Fibroblast of pulmonary artery (primary cell): ENCODE measurements at regions not wholly inside any gene's neighbourhood (a gene's known extent, or its start where the extent isn't known, plus 50 kb on each side); places are given as distances from the start of the nearest gene placed in this dataset.

Experiments
- DNase-seq: peaks from one replicate; pipeline ENCODE4 v3.0.0-alpha.2; 2010; ENCODE audit warnings: low read depth
- H3K4me3 ChIP-seq: replicated peaks from 2 replicates; pipeline ENCODE4 v1.5.1; 2011; ENCODE audit warnings: low read depth, mild to moderate bottlenecking, control low read depth, low read length, moderate library complexity
- TF ChIP-seq, protein P1 (sequence below): IDR thresholded peaks from 2 replicates; pipeline ENCODE4 v1.5.1; 2011; ENCODE audit warnings: mild to moderate bottlenecking, control low read depth, low read length, inconsistent platforms; ENCODE audit errors: missing control alignments

DNA sequence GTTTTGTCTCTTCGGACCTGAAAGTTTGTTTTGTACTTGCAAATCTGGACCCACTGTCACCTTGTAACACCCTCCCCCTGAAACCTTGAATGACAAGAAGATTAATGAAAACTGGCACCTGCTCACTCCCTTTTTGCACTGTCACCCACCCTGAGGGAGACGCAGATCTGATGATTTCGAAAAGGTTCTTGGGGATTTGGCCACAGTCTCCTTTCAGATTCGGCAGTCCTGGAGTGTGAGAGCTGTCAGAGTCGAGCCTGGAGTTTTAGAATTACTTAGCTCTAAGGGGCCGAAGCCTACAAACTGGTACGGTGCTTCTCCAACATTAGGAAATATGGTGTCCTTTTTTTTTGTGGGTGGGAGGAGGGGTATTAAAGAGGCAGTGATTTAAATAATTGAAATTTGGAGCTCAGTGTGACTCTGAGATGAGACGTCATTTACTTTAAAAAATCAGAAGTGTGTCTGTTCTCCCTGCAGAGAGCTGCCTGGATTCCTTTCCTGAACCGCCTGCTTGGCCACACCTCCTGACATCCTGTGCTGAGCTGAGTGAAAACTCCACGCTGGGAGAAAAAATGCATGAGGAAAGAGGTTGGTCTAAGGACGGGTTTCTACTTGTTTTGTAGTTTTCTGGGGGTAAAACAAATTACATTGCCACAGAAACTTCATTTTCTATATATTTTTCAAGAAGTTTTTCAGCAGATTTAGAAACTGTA lies 447.0 kb upstream of the CDH4 start:
- TF ChIP-seq, protein P1, sequence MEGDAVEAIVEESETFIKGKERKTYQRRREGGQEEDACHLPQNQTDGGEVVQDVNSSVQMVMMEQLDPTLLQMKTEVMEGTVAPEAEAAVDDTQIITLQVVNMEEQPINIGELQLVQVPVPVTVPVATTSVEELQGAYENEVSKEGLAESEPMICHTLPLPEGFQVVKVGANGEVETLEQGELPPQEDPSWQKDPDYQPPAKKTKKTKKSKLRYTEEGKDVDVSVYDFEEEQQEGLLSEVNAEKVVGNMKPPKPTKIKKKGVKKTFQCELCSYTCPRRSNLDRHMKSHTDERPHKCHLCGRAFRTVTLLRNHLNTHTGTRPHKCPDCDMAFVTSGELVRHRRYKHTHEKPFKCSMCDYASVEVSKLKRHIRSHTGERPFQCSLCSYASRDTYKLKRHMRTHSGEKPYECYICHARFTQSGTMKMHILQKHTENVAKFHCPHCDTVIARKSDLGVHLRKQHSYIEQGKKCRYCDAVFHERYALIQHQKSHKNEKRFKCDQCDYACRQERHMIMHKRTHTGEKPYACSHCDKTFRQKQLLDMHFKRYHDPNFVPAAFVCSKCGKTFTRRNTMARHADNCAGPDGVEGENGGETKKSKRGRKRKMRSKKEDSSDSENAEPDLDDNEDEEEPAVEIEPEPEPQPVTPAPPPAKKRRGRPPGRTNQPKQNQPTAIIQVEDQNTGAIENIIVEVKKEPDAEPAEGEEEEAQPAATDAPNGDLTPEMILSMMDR: no peak
- no peak overlapping the region for H3K4me3 ChIP-seq
- no peak for DNase-seq

DNA sequence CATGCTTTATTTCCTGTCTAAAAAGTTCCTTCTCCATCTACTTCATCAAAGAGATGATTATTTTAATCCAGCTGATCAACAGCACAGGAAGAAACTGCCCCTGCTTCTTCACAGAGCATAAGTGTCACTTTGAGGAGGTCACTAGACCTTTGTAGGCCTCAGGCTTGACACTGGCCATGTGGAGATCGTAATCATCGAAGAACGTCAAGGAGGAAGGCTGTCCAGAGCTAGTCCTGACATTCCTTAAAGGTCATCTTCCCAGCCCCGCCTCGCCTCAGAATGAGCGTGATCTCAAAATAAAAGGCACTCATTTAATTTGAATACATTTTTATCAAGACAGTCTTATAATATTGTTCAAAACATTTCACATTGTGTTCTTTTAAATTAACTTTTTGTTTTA lies 445.7 kb upstream of the CDH4 start:
- DNase-seq: no peak
- TF ChIP-seq, protein P1: no peak
- H3K4me3 ChIP-seq: no peak overlapping the region

DNA sequence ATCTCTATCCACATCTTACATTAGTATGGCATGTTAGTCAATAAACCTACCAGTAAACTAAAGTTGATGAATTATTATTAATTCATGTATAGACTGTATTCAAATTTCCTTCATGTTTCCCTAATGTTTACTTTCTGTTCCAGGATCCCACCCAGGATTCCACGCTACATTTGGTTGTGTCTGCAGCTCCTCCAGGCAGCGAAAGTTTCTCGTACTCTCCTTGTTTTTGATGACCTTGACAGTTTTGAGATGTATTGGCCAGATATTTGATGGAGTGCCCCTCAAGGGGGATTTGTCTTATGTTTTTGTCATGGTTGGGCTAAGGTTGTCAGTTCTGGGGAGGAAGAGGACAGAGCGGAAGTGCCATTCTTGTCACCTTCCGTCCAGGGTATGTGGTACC lies 445.2 kb upstream of the CDH4 start:
- TF ChIP-seq, protein P1: no peak
- no peak overlapping the region for H3K4me3 ChIP-seq
- no peak for DNase-seq

- no peak overlapping the region for H3K4me3 ChIP-seq
- TF ChIP-seq, protein P1: no peak
- no peak for DNase-seq
Measured at GRCh38 chr20:60808003-60808672, 443.9 kb upstream of the CDH4 start.

DNA sequence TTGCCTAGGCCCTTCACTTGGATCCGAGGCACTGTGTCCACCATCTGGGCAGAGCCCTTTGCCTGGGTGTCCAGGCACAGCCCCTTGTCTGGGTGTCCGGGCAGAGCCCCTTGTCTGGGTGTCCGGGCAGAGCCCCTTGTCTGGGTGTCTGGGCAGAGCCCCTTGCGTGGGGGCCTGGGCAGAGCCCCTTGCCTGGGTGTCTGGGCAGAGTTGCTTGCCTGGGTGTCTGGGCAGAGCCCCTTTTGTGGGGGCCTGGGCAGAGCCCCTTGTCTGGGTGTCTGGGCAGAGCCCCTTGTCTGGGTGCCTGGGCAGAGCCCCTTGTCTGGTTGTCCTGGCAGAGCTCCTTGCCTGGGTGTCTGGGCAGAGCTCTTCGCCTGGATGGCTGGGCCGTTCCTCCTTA lies 443.4 kb upstream of the CDH4 start:
- DNase-seq: no peak
- TF ChIP-seq, protein P1: no peak
- no peak overlapping the region for H3K4me3 ChIP-seq

DNA sequence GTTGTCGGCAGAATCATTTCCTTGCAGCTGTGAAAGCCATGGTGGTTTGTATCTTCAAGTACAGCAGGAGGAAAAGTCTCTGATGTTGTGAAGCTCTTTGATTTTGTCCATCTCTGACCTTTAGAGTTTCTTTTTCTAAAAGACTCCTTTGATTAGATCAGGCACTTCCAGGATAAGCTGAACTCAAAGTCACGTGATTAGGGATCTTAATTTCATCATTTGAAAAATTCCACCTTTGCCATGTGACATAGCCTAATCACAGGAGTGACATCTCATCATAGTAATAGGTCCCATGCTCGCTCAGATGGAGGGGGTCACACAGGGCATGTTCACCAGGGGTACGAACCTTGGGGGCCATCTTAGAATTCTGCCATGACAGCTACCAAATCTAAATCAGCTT lies 441.5 kb upstream of the CDH4 start:
- TF ChIP-seq, protein P1: no peak
- no peak for DNase-seq
- no peak overlapping the region for H3K4me3 ChIP-seq

GRCh38 chr20:60812561-60812960 lies 439.5 kb upstream of the CDH4 start:
- DNase-seq: no peak
- TF ChIP-seq, protein P1: no peak
- no peak overlapping the region for H3K4me3 ChIP-seq
